Esophagus muscularis mucosa (tissue), 4 donors: ENCODE measurements at regions not wholly inside any gene's neighbourhood (a gene's known extent, or its start where the extent isn't known, plus 50 kb on each side); places are given as distances from the start of the nearest gene placed in this dataset.
"Not testable (repeated sequence)": the region's sequence is repeated elsewhere in the genome, so short reads cannot be mapped to it uniquely, and the experiment has no call there.

Experiments
- DNase-seq: peaks from one replicate; pipeline ENCODE4 v3.0.0-alpha.2; 2017; ENCODE audit errors: extremely low spot score
- H3K27ac ChIP-seq, 4 donors: fragments of 200-600 bp; sonication (generic); replicated peaks in 1 of 4; 1 replicate in 3 of 4; 2 replicates in 1 of 4; pipeline ENCODE4 v1.5.1; 2016 to 2019; ENCODE audit warnings: mild to moderate bottlenecking in 1 of 4
- H3K27me3 ChIP-seq, 4 donors: fragments of 200-600 bp; sonication (generic); one replicate each; pipeline versions ENCODE4 v1.5.1 to v1.6.0; 2016 to 2019
- H3K36me3 ChIP-seq, 4 donors: fragments of 200-600 bp; sonication (generic); one replicate each; pipeline ENCODE4 v1.5.1; 2016 to 2019
- H3K4me1 ChIP-seq, 4 donors: fragments of 200-600 bp; sonication (generic); one replicate each; pipeline ENCODE4 v1.5.1; 2016 to 2019
- H3K4me3 ChIP-seq, 4 donors: fragments of 200-600 bp; sonication (generic); 1 replicate in 2 of 4; 2 replicates in 2 of 4; pipeline ENCODE4 v1.5.1; 2016 to 2019; ENCODE audit warnings: mild to moderate bottlenecking in 4 of 4, moderate library complexity in 1 of 4
- H3K9me3 ChIP-seq, 4 donors: fragments of 200-600 bp; sonication (generic); 1 replicate in 3 of 4; 2 replicates in 1 of 4; pipeline ENCODE4 v1.5.1; 2016 to 2019
- EP300 ChIP-seq: sonication (generic); formaldehyde crosslinking; IDR thresholded peaks from one replicate; pipeline ENCODE4 v1.6.1; 2017; ENCODE audit warnings: antibody characterized with exemption
- POLR2A ChIP-seq: fragments of 450-650 bp; IDR thresholded peaks from one replicate; pipeline ENCODE4 v1.6.1; 2017; ENCODE audit warnings: antibody characterized with exemption, moderate library complexity, mild to moderate bottlenecking, low read depth
- POLR2AphosphoS5 ChIP-seq, 2 donors: sonication (generic); formaldehyde crosslinking; IDR thresholded peaks; one replicate each; pipeline ENCODE4 v1.6.1; 2017; ENCODE audit warnings: antibody characterized with exemption in 2 of 2
- WGBS: methylation state at CpG from one replicate; pipeline ENCODE4 v1.1.5; 2018; 5-methylcytosine and 5-hydroxymethylcytosine counted together
- intact Hi-C: fragments of 100-400 bp; cut with DNase I; formaldehyde crosslinking; loops from one replicate; pipeline ENCODE4 v1.15.1; 2023
- TF ChIP-seq, protein P1 (sequence below), 3 experiments: fragments of 200-600 bp in 2 of 3; fragments of 450-650 bp in 1 of 3; sonication (generic) in 2 of 3; IDR thresholded peaks; one replicate each; pipeline ENCODE4 v1.5.1; 2017 to 2019; ENCODE audit warnings: antibody characterized with exemption in 3 of 3, mild to moderate bottlenecking in 2 of 3, moderate library complexity in 1 of 3

DNA sequence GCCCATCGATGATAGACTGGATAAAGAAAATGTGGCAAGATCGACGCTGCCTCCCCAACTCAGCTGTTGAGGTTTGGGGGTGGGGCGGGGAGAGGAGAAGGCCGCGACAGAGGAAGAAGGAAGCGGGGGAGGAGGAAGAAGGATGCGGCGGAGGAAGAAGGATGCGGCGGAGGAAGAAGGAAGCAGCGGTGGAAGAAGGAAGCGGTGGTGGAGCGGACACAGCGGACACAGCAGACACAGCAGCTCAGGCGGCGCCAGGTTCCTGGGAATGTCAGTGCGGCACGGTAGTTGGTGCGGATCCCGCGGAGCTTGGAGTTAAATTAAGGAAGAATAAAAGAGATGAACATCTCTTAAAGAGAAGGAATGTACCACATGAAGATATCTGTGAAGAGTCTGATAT is 163.9 kb upstream of the NT5E start:
- Histone ChIP-seq H3K4me3 (no peak overlapping the region), H3K4me1 (no peaks in the 10 kb centered on the region), H3K9me3 (no peaks in the 10 kb centered on the region), H3K27ac (no peak overlapping the region), H3K36me3 (no peaks in the 10 kb centered on the region), H3K27me3 (no peaks in the 10 kb centered on the region)
- WGBS, result 91% methylated on average over 22 of the region's 22 CpGs
- TF ChIP-seq EP300 (no peak), POLR2AphosphoS5 (IDR thresholded peaks at IDR 0.05) (no peak)
- intact Hi-C loops, result no loop called here
- no peak for DNase-seq

DNA sequence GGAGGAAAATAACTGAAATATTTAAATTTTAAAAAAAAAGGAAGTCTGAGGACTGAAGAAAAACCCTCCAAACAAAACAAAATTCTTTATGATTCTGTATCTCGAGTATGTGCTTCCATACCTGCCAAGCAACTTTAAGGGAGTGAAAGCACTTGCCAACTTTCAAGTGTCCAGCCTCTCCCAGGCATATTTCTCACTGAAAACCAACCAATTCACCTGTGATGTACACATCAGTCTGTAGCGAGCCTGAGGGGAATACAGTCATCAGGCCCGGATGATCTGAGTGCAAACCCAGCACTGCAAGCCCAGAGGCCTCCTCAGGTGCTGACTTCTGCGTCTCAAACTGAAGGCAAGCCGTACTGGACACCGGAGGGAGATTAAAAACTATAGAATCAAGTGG is 164.8 kb upstream of the NT5E start:
- no peaks in the 10 kb centered on the region for H3K36me3 ChIP-seq
- no peaks in the 10 kb centered on the region for H3K27me3 ChIP-seq
- no peak overlapping the region for H3K27ac ChIP-seq
- no peaks in the 10 kb centered on the region for H3K9me3 ChIP-seq
- 80% methylated on average over 6 of the region's 6 CpGs for WGBS
- intact Hi-C loops, result no loop called here
- TF ChIP-seq EP300 (no peak), POLR2A (no peak), POLR2AphosphoS5 (IDR thresholded peaks at IDR 0.05) (no peak)
- TF ChIP-seq, protein P1, sequence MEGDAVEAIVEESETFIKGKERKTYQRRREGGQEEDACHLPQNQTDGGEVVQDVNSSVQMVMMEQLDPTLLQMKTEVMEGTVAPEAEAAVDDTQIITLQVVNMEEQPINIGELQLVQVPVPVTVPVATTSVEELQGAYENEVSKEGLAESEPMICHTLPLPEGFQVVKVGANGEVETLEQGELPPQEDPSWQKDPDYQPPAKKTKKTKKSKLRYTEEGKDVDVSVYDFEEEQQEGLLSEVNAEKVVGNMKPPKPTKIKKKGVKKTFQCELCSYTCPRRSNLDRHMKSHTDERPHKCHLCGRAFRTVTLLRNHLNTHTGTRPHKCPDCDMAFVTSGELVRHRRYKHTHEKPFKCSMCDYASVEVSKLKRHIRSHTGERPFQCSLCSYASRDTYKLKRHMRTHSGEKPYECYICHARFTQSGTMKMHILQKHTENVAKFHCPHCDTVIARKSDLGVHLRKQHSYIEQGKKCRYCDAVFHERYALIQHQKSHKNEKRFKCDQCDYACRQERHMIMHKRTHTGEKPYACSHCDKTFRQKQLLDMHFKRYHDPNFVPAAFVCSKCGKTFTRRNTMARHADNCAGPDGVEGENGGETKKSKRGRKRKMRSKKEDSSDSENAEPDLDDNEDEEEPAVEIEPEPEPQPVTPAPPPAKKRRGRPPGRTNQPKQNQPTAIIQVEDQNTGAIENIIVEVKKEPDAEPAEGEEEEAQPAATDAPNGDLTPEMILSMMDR (IDR thresholded peaks at IDR 0.05), result no peak
- H3K4me1 ChIP-seq, result no peaks in the 10 kb centered on the region
- no peak overlapping the region for H3K4me3 ChIP-seq
- no peak for DNase-seq

DNA sequence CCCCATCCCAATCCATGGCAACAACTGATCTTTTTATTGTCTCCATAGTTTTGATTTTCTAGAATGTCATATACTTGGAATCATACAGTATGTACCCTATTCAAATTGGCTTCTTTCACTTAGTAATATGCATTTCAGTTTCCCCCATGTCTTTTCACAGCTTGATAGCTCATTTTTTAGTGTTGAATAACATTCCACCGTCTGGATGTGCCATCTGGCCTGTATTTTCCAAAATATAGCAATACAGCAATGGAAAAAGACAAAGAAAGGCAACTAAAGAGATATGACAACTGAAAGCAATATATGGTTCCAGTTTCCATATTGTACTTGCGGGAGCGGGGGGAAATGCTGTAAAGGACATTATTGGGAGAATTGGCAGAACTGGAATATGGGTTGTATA is 166.4 kb upstream of the NT5E start:
- TF ChIP-seq EP300 (no peak), POLR2AphosphoS5 (IDR thresholded peaks at IDR 0.05) (no peak), POLR2A (no peak)
- TF ChIP-seq, protein P1 (IDR thresholded peaks at IDR 0.05), result no peak
- no peaks in the 10 kb centered on the region for H3K4me1 ChIP-seq
- 82% methylated on average over 3 of the region's 3 CpGs for WGBS
- H3K9me3 ChIP-seq, result no peaks in the 10 kb centered on the region
- H3K27ac ChIP-seq, result no peak overlapping the region
- H3K4me3 ChIP-seq, result no peak overlapping the region
- no peaks in the 10 kb centered on the region for H3K36me3 ChIP-seq
- DNase-seq, result no peak
- no peaks in the 10 kb centered on the region for H3K27me3 ChIP-seq
- intact Hi-C loops, result no loop called here

GRCh38 chr6:85278466-85279035 is 171.3 kb upstream of the NT5E start:
- DNase-seq, result no peak
- intact Hi-C loops, result no loop called here
- Histone ChIP-seq H3K4me1 (no peaks in the 10 kb centered on the region), H3K4me3 (no peak overlapping the region), H3K36me3 (no peaks in the 10 kb centered on the region), H3K27ac (no peak overlapping the region), H3K9me3 (no peaks in the 10 kb centered on the region), H3K27me3 (no peaks in the 10 kb centered on the region)
- 67% methylated on average over 2 of the region's 3 CpGs for WGBS
- no peak for TF ChIP-seq POLR2A
- no peak for TF ChIP-seq EP300
- TF ChIP-seq, protein P1 (IDR thresholded peaks at IDR 0.05), result no peak
- TF ChIP-seq POLR2AphosphoS5 (IDR thresholded peaks at IDR 0.05), result no peak

GRCh38 chr6:85276026-85276425 is 173.9 kb upstream of the NT5E start:
- H3K9me3 ChIP-seq, DNase-seq, H3K27me3 ChIP-seq, H3K36me3 ChIP-seq, H3K4me1 ChIP-seq, H3K4me3 ChIP-seq, H3K27ac ChIP-seq, intact Hi-C loops: not testable (repeated sequence)
- WGBS, result 91% methylated on average over 1 of the region's 1 CpG

- intact Hi-C loops, result no loop called here
- H3K4me3 ChIP-seq, result no peak overlapping the region
- no peak for DNase-seq
- TF ChIP-seq EP300, result no peak
- TF ChIP-seq POLR2AphosphoS5 (IDR thresholded peaks at IDR 0.05), result no peak
- TF ChIP-seq POLR2A, result no peak
- TF ChIP-seq, protein P1 (IDR thresholded peaks at IDR 0.05), result no peak
- WGBS, result 73% methylated on average over 6 of the region's 6 CpGs
- no peaks in the 10 kb centered on the region for H3K27me3 ChIP-seq
- H3K36me3 ChIP-seq, result no peaks in the 10 kb centered on the region
- no peaks in the 10 kb centered on the region for H3K9me3 ChIP-seq
- H3K4me1 ChIP-seq, result no peaks in the 10 kb centered on the region
- H3K27ac ChIP-seq, result no peak overlapping the region
Observed at GRCh38 chr6:85275338-85275985, 174.4 kb upstream of the NT5E start.
